DMS 273 (cell line): ENCODE measurements at regions not wholly inside any gene's neighbourhood (a gene's known extent, or its start where the extent isn't known, plus 50 kb on each side); places are given as distances from the start of the nearest gene placed in this dataset.
"Not testable (repeated sequence)": the region's sequence is repeated elsewhere in the genome, so short reads cannot be mapped to it uniquely, and the experiment has no call there.

Experiments used
- DNase-seq: peaks from one replicate; lab custom pipeline; 2025; ENCODE audit not compliant: unreplicated experiment; lab: John Stamatoyannopoulos, UW

GRCh38 chrX:55142206-55142918 lies 53.5 kb downstream of the PAGE2 start:
- DNase-seq, result no peak

- DNase-seq, result no peak
Measured at GRCh38 chrX:55142919-55143310, 54.1 kb downstream of the PAGE2 start.

GRCh38 chrX:55143621-55144020 lies 54.8 kb downstream of the PAGE2 start:
- DNase-seq, result no peak

- DNase-seq, result no peak
Measured at GRCh38 chrX:55144697-55145096, 55.9 kb downstream of the PAGE2 start.

- no peak for DNase-seq
Measured at GRCh38 chrX:55149242-55149641, 60.4 kb downstream of the PAGE2 start.

GRCh38 chrX:55151199-55151598 lies 62.4 kb downstream of the PAGE2 start:
- no peak for DNase-seq

- DNase-seq, result no peak
Measured at GRCh38 chrX:55159551-55159950, 60.6 kb upstream of the PAGE5 start.

GRCh38 chrX:55160685-55161552 lies 59.2 kb upstream of the PAGE5 start:
- peak; percentile 96 for DNase-seq

- DNase-seq, result peak; percentile 38
Measured at GRCh38 chrX:55161581-55161980, 58.6 kb upstream of the PAGE5 start.

- DNase-seq, result no peak
Measured at GRCh38 chrX:55163171-55163570, 57.0 kb upstream of the PAGE5 start.

GRCh38 chrX:55165026-55165425 lies 55.1 kb upstream of the PAGE5 start:
- DNase-seq, result not testable (repeated sequence)

- DNase-seq, result peak; percentile 28
Measured at GRCh38 chrX:55167124-55167803, 52.9 kb upstream of the PAGE5 start.

GRCh38 chrX:55167901-55168300 lies 52.2 kb upstream of the PAGE5 start:
- DNase-seq, result no peak

- DNase-seq, result no peak
Measured at GRCh38 chrX:55169782-55170181, 50.4 kb upstream of the PAGE5 start.
